ENCODE measurements at regions not wholly inside any gene's neighbourhood (a gene's known extent, or its start where the extent isn't known, plus 50 kb on each side); places are given as distances from the start of the nearest gene placed in this dataset.

- TF ChIP-seq CTCF (IDR thresholded peaks at IDR 0.05; ENCODE audit: control extremely low read depth, extremely low read depth, low read depth, missing control alignments) = no peak
- no peak for DNase-seq (ENCODE audit: extremely low spot score)
- CTCF ChIA-PET = interaction anchor here (0.9 to 2.2 kb wide), 8 partner anchors 11 to 240 kb away, joined by 3 to 8 read pairs (median 3); no protein-coding TSS in a partner anchor
- POLR2A ChIA-PET = no interaction called here
Measured at GRCh38 chr13:99027661-99028425, 50.0 kb upstream of the DOCK9 start.

- no peak for DNase-seq (ENCODE audit: extremely low spot score)
- peak; percentile 24 for TF ChIP-seq CTCF (IDR thresholded peaks at IDR 0.05; ENCODE audit: control extremely low read depth, extremely low read depth, low read depth, missing control alignments)
- CTCF ChIA-PET = interaction anchor here (0.8 to 2.2 kb wide), 10 partner anchors 14 to 253 kb away, joined by 3 to 8 read pairs (median 4); no protein-coding TSS in a partner anchor
- POLR2A ChIA-PET = no interaction called here
Measured at GRCh38 chr13:99028890-99029289, 51.0 kb upstream of the DOCK9 start.

- ChIA-PET CTCF (interaction anchor here (1.1 to 1.6 kb wide), 4 partner anchors 15 to 252 kb away, joined by 4 to 8 read pairs (median 4); no protein-coding TSS in a partner anchor), POLR2A (no interaction called here)
- TF ChIP-seq CTCF (IDR thresholded peaks at IDR 0.05; ENCODE audit: control extremely low read depth, extremely low read depth, low read depth, missing control alignments) = no peak
- no peak for DNase-seq (ENCODE audit: extremely low spot score)
Measured at GRCh38 chr13:99029576-99029975, 51.7 kb upstream of the DOCK9 start.

- DNase-seq (ENCODE audit: extremely low spot score) = no peak
- TF ChIP-seq CTCF (IDR thresholded peaks at IDR 0.05; ENCODE audit: control extremely low read depth, extremely low read depth, low read depth, missing control alignments) = no peak
- CTCF ChIA-PET = interaction anchor here (0.7 to 1.0 kb wide), 2 partner anchors 13 to 236 kb away, joined by 3 read pairs; no protein-coding TSS in a partner anchor
- POLR2A ChIA-PET = no interaction called here
Measured at GRCh38 chr13:99030326-99030725, 52.5 kb upstream of the DOCK9 start.

GRCh38 chr13:99031832-99032231, 54.0 kb upstream of the DOCK9 start:
- TF ChIP-seq CTCF (IDR thresholded peaks at IDR 0.05; ENCODE audit: control extremely low read depth, extremely low read depth, low read depth, missing control alignments) = no peak
- CTCF ChIA-PET = interaction anchor here (1.0 kb wide), 1 partner anchor 10 kb away, joined by 3 read pairs; no protein-coding TSS in a partner anchor
- no peak for DNase-seq (ENCODE audit: extremely low spot score)
- POLR2A ChIA-PET = no interaction called here

- POLR2A ChIA-PET = no interaction called here
- no peak for DNase-seq (ENCODE audit: extremely low spot score)
- peak; percentile 44 for TF ChIP-seq CTCF (IDR thresholded peaks at IDR 0.05; ENCODE audit: control extremely low read depth, extremely low read depth, low read depth, missing control alignments)
- CTCF ChIA-PET = interaction anchor here (0.7 to 1.3 kb wide), 5 partner anchors 9 to 194 kb away, joined by 3 to 6 read pairs (median 3); no protein-coding TSS in a partner anchor
Measured at GRCh38 chr13:99033814-99034213, 56.0 kb upstream of the DOCK9 start.
